GM19025 (cell line): ENCODE measurements at regions not wholly inside any gene's neighbourhood (a gene's known extent, or its start where the extent isn't known, plus 50 kb on each side); places are given as distances from the start of the nearest gene placed in this dataset.
"Not testable (repeated sequence)": the region's sequence is repeated elsewhere in the genome, so short reads cannot be mapped to it uniquely, and the experiment has no call there.

Experiments used
- ATAC-seq: cut with Tn5 transposase; IDR thresholded peaks from one replicate; pipeline ENCODE4 v1.9.1; 2021; ENCODE audit warnings: mild to moderate bottlenecking, low read depth, moderate library complexity; ENCODE audit not compliant: unreplicated experiment

DNA sequence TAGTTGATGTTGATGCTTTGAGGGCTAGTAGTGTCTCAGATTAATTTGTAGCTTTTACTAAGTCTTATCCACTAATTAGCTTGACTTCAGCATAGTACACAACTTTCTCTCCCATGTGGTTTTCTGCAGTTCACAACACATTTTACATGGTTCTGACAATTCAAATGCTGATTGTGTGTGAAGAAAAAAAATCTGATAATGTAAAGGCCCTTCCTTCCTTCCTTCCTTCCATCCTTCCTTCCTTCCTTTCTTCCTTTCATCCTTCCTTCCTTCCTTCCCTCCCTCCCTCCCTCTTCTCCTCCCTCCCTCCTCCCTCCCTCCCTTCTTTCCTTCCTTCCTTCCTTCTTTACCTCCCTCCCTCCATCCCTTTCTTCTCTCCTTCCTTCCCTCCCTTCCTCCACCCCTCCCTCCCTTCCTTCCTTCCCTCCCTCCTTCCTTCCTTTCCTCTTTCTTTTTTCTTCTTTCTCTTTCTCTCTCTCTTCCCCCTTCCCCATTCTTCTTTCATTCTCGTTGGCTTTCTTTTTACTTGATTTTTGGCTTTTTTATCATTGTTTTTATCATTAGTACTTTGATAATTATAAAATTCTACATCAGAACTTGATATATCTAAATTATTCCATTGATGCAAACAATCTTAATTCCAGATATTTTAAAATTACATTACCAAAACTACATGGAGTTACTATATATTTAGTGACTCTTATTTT is 1415.6 kb downstream of the LRFN5 start:
- no peak for ATAC-seq

DNA sequence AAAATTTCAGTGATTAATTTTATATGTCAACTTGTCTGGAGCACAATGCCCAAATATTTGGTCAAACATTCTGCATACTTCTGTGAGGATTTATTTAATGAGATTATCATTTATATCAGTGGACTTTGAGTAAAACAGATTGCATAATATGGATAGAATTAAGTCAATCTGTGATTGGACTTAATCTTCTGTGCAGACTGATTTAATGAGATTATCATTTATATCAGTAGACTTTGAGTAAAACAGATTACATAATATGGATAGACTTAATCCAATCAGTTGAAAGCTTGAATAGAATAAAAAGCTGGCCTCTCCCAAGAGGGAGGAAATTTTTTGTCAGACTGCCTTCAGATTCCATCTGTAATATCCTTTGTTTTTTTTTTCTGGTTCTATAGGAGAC is 1413.2 kb downstream of the LRFN5 start:
- ATAC-seq: no peak

DNA sequence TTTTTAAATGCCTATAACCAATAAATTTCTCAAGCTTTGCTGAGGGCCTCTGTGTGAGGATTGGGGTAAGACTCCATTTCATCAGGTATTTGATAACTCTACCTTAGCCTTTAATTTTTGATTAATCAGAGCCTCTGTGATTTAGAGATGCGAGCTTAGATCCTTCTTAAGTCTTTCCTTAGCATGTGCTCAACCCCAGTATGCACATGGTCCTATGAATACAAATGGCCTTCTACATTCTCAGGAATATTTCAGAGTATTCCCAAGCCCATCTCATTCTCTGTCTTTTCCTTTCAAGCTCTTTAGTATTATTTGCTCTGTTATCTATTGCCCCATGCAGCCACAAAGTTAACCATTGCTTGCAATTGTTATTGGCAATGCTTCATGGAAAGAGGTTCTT is 1407.7 kb downstream of the LRFN5 start:
- ATAC-seq: no peak

DNA sequence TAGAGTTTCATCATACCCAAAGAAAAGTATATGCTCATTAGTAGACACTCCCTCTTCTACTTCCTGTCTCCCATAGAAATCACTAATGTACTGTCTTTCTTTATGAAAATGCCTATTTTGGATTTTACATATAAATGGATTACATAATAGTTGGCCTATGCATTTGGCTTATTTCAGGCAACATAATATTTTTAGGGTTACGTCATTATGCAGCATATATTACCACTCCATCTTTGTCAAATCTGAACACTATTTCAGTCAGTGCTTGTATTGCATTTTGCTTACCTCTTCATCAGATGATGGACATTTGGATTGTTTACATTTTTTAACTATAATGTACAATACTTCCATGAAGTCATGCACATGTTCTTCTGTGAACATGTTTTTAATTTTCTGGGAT is 1406.1 kb downstream of the LRFN5 start:
- no peak for ATAC-seq

DNA sequence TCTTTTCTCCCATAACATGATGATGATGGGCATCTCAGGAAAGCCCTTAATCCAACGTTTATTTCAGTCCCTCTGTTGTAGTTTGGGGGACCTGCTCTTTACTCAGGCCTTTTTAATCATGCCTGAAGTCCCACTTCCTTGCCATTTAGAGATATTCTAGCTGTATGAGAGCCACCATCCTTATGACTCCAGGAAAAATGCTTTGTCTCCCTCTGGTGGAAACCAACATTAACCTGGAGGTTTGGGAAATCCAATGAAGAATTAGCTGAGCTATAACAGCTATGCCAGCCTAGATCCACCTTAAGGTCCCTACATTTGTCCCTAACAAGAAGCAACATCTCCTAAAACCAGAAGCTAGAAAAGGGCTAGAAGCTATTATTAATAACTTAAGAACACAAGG is 1399.1 kb downstream of the LRFN5 start:
- no peak for ATAC-seq

DNA sequence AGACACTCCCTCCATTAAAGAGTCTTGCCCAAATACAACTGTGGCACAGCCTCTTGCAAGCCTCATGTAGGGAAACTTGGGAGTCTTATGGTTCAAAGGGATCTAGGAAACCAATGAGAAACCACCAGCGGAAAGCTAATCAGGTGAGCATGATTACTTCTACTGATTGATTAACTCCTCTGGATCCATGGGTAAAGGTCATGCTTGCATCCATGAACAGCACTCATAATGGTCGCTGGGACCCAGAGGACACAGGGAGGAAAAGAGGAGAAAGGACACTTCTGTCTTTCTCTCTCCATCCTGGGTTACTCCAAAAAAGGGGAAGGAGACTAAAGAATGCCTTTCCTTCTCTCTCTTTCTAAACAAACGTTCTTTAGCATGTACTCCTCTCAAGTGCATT is 1397.2 kb downstream of the LRFN5 start:
- ATAC-seq: no peak

DNA sequence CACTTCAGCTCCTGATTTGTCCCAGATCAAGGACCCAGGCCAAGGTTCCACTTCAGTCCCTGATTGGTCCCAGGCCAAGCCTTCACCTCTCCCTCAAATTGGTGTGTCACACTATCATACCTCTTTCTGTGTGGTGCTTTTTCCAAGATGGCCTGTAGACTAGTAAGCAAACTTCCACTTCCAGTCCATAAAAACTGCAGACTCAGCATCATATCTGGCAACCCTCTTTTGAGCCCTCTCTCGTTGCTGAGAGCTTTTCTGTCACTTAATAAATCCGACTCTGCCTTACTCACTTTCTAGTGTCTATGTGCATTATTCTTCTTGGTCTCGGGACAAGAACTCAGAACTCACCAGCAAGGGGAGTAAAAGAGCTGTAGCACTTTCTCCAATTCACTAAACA is 1395.1 kb downstream of the LRFN5 start:
- ATAC-seq: no peak

DNA sequence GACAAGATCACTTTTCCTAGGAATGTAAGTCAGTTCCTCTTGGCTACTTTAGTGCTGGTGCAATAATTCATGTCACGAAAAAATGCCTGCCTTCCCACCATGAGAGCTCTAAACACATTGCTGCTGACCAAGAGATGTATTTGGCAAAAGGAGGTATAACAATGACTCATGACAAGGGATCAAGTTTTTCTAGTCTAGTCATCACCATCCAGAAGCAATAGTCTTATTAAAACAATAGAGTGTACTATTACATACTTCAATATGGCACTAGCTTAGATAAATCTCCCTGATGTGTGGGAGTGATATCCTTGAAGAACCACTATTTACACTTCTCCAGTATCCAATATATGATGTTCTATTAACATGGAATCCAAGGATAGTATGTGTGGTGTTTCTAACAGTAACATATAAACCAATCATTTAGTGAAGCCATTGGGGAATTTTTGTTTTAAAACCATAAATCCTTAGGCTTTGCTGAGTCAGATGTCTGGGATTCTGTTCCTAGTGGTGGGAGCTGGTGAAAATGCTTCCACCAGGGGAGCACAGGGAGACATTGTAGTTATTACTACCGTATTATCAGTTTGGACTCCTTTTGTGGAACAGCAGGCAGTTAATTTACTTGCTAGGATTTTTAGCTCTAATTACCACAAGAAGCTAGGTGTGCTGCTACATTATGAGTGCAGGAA is 1387.5 kb downstream of the LRFN5 start:
- no peak for ATAC-seq

DNA sequence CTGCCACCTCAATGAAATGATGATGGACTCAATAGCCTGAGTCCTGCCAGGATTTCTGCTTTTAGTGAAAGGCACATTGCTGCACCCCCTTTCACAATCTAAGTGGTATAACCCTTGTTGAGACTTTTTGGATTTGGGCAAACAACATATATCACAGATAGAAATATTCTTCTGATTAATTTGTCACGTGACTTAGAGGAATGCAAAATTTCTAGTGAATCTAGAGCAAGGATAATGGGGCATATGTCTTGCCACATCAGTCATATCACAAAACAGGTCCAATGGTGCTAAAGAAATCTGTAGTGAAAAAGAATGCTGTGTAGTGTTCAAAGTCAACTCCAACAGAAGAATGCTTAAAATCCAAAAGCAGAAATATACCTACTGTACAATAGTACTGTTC is 1386.3 kb downstream of the LRFN5 start:
- ATAC-seq: no peak

DNA sequence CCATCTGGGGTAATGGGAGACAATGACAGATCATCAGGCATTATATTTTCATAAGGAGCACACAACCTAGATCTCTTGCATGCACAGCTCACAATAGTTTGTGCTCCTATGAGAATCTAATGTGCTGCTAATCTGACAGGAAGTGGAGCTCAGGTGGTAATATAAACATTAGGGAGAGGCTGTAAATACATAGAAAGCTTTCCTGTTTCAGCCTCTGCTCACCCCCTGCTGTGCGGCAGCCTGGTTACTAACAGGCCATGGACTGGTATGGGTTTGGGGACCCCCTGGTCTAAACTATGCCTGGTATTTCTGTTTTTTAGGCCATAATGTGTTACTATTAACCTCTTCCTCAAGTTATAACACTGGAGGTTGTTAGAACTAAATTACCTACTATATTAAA is 1373.7 kb downstream of the LRFN5 start:
- ATAC-seq: no peak

DNA sequence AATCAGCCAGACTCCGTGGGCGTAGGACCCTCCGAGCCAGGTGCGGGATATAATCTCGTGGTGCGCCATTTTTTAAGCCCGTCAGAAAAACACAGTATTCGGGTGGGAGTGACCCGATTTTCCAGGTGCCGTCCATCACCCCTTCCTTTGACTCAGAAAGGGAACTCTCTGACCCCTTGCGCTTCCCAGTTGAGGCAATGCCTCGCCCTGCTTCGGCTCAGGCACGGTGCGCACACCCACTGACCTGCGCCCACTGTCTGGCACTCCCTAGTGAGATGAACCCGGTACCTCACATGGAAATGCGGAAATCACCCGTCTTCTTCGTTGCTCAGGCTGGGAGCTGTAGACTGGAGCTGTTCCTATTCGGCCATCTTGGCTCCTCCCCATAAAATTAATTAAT is 1366.5 kb downstream of the LRFN5 start:
- ATAC-seq: not testable (repeated sequence)

DNA sequence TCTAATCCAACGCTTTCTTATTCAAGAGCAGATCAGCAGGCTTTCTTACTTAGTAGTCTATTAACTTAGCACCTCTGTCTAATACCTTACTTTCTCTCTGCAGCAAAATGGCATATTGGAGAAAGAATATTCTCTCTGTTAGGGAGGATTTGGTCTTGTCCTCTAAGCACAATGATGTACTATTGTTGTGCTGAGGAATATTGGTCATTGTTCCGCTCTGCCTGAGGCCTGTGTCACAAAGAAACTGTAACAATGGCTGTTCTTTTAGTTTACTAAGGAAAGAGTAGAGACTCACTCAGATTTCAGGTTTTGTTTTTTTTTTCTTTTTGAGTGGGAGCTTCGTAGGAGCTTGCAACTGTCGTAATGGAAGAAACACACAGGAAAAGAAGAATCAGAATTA is 1358.8 kb downstream of the LRFN5 start:
- no peak for ATAC-seq

DNA sequence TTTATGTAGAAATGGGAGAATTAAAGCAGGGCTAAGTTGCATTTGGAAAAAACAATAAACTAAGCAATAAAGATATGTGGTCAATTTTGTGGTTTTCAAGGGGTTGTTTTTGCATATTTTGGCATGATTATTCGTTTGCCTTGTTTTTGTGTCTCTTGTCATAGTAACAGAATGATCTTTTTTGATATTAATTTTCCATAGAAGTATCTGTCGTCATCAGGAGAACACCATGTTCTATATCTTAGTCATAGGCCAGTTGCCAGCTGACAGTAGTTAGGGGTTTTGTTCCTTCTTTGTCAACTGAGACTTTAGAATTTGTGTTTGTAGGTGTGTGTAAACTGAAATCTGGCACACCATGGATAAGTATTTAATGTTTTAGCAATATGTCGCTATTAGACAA is 1354.8 kb downstream of the LRFN5 start:
- ATAC-seq: no peak

DNA sequence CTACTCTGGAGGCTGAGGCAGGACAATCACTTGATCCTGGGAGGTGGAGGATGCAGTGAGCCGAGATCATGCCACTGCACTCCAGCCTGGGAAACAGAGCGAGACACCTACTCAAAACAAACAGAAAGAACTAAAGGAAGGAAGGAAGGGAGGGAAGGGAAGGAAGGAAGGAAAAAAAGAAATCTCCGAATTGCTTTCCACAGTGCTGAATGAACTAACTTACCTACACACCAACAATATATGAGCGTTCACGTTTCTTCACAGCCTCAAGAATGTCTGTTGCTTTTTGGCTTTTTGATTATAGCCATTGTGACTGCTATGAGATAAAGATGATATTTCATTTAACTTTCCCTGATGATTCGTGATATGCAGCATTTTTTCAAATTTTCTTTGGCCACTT is 1343.7 kb downstream of the LRFN5 start:
- no peak for ATAC-seq

DNA sequence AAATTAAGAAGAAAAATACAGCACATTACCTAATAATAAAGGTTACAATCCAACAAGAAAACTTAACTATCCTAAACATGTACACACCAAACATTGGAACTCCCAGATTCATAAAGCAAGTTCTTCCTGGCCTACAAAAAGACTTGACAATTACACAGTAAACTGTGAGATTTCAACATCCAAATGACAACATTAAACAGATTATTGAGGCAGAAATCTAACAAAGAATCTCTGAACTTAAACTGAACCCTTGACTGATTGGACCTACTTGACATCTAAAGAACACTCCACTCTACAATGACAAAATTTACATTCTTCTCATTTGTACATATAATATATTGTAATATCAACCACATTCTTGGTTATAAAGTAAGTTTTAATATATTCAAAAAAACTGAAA is 1341.3 kb downstream of the LRFN5 start:
- no peak for ATAC-seq

DNA sequence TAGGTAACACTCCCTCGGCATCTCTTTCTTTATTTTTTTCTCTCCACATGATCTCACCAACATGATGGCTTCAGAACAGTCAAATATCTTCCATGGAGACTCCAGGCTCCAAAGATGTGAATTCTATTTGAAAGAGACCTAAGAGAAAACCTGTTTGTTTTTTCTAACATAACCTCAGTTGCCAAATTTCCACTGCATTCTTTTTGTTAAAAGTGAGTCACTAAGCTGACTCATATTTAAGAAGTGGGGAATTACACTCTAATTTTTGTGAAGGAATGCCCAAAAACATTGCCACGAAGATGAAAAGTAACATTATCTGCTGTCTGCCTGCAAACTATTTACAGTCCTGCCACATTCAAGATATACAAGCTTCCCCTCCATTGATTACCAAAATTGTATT is 1337.6 kb downstream of the LRFN5 start:
- ATAC-seq: no peak

DNA sequence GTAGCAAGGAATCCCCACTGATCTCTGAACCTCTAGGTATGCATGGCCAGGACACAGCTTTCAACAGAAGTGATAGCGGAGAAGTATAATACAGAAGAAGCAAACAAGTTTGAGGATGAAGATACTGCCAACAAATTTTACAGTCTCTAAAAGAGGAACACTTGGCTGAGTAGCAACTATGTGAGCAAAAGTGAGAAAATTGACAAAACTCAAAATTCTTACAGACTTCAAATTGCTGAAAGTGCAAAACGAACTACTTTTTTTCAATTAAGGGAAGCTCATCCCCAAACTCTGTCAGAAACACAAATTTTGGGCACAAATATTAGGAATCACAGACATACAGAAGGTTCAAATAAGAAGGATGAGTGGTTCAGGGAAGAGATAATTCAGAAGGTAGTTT is 1324.6 kb downstream of the LRFN5 start:
- ATAC-seq: no peak

DNA sequence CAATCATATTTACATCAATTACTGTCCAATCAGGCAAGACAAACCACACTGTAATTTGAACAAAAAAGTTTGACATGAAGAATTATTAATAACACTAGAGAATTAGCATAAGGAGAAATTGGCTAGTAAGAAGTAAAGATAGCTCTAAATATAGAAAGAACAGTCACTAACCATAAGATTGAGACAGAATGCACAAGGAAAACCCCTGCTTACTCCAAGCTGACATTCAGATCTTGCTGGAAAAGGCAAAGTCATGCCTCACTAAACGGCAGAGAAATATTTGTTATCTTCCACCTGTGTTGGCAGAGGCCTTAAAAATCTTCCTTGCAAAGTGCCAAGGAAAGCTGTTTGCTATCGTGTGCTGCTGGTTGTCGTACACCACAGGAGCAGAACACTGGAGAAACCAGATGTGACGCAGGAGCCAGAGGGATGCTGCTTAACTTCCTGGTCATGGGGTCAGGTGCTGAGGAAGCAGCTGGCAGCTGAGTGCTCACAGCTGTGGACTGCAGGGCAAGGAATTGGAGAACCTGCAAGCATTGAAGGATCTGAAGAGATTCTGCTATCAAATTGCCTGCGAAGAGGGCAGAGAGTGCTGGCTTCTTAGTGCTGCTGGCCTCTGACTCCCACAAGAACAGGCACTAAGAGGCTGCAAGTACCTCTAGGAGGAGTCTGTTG is 1323.3 kb downstream of the LRFN5 start:
- ATAC-seq: no peak

DNA sequence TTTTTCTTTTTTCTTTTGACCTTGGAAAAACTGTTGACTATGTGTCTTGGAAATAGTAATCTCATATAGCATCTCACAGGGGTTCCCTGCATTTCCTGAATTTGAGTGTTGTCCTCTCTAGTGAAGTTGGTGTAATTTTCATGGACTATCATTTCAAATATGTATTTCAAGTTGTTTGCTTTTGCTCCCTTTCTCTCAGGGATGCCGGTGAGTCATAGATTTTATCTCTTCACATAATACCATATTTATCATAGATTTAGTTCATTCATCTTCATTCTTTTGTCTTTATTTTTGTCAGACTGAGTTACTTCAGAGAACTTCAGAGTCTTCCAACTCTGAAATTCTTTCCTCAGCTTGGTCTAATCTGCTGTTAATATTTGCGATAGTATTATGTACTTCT is 1320.6 kb downstream of the LRFN5 start:
- no peak for ATAC-seq

DNA sequence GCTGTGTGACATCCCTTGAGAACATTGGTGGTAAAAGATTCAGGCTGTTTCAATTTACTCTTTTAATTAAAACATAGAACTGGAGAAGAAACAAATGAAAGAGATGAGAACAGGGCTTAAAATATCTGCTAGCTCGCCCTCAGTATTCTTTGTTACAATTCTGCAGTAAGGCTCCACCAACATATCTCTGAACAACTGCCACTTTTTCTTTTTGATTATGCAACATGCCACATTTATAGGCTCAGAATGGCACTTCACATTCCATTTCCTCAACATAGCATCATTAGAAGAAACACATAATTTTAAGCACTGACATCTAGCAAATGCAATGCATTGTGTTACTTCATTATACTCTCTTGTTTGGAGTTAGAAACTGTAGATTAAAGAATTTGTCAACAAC is 1315.2 kb downstream of the LRFN5 start:
- no peak for ATAC-seq

DNA sequence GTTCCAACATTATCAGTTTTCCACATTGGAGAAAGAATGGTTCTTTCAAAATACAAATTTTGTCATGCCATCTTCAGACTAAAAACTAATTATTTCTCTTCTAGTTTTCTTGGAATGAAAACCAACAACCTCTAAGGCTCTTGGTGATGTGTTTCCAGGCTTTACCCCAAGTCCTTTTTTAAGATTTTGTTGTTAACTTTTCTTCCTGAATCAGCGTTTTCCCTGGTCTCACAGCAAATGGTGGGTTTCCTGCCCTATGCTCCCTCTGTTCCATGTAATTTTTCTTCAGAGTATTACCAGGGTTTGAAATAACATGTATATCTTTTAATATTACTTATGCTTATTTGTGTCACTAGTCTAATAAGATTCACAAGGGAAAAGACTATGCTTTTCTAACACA is 1311.9 kb downstream of the LRFN5 start:
- no peak for ATAC-seq

DNA sequence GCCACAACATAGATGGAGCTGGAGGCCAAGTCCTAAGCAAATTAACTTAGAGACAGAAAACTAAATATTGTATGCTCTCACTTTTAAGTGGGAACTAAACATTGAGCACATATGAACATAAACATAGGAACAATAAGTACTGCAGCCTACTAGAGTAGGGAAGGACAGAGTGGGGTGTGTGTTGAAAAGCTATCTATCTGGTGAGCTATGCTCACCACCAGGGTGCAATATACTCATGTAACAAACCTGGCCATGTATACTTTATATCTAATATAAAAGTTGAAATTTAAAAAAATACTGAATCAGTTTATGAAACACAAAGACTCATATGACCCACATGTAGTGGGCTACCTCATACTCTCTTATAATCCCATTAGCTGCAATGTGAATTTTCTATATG is 1305.0 kb downstream of the LRFN5 start:
- no peak for ATAC-seq
